Vagina (tissue), 2 donors: ENCODE measurements at regions not wholly inside any gene's neighbourhood (a gene's known extent, or its start where the extent isn't known, plus 50 kb on each side); places are given as distances from the start of the nearest gene placed in this dataset.

Experiments
- POLR2A ChIP-seq, 2 donors: fragments of 450-650 bp; IDR thresholded peaks; one replicate each; pipeline ENCODE4 v1.6.1; 2017; ENCODE audit warnings: antibody characterized with exemption in 2 of 2, mild to moderate bottlenecking in 2 of 2, moderate library complexity in 2 of 2
- POLR2AphosphoS5 ChIP-seq, 2 donors: sonication (generic); formaldehyde crosslinking; IDR thresholded peaks; one replicate each; pipeline ENCODE4 v1.9.0; 2017; ENCODE audit warnings: antibody characterized with exemption in 2 of 2, mild to moderate bottlenecking in 2 of 2, low read depth in 1 of 2; ENCODE audit not compliant: insufficient read depth in 1 of 2
- TF ChIP-seq, protein P1 (sequence below), 3 experiments: fragments of 450-650 bp in 2 of 3; fragments of 200-600 bp in 1 of 3; sonication (generic) in 1 of 3; IDR thresholded peaks; one replicate each; pipeline ENCODE4 v1.5.1; 2017 to 2019; ENCODE audit warnings: antibody characterized with exemption in 3 of 3, mild to moderate bottlenecking in 2 of 3, moderate library complexity in 2 of 3

DNA sequence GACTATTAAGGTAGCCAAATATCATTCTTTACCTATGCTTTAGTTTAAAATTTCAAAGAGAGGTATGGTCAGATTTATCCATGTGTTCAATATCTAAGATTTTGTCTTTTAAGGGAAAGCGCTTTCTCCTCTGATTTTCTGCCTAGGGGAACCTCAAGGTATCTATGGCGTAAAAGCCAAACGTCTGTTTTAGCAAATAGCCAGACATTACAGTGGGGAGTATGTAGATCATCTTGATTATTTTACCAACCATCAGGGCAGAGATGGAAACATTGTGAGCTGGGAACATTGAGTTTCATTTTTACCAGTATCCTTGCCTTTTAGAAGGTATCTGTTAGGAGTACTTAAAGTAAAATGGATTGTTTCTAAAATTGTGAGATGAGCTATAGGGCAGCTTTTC, 71.0 kb downstream of the LEPR start:
- TF ChIP-seq, protein P1, sequence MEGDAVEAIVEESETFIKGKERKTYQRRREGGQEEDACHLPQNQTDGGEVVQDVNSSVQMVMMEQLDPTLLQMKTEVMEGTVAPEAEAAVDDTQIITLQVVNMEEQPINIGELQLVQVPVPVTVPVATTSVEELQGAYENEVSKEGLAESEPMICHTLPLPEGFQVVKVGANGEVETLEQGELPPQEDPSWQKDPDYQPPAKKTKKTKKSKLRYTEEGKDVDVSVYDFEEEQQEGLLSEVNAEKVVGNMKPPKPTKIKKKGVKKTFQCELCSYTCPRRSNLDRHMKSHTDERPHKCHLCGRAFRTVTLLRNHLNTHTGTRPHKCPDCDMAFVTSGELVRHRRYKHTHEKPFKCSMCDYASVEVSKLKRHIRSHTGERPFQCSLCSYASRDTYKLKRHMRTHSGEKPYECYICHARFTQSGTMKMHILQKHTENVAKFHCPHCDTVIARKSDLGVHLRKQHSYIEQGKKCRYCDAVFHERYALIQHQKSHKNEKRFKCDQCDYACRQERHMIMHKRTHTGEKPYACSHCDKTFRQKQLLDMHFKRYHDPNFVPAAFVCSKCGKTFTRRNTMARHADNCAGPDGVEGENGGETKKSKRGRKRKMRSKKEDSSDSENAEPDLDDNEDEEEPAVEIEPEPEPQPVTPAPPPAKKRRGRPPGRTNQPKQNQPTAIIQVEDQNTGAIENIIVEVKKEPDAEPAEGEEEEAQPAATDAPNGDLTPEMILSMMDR (IDR thresholded peaks at IDR 0.05): no peak
- TF ChIP-seq POLR2AphosphoS5 (IDR thresholded peaks at IDR 0.05; ENCODE audit: insufficient read depth in 1 of 2, low read depth in 1 of 2) (no peak), POLR2A (IDR thresholded peaks at IDR 0.05) (no peak)
